Inferior parietal cortex (tissue), 1 donor: ENCODE measurements at regions not wholly inside any gene's neighbourhood (a gene's known extent, or its start where the extent isn't known, plus 50 kb on each side); places are given as distances from the start of the nearest gene placed in this dataset.
"Not testable (repeated sequence)": the region's sequence is repeated elsewhere in the genome, so short reads cannot be mapped to it uniquely, and the experiment has no call there.

Experiments
- DNase-seq: peaks from one replicate; pipeline ENCODE4 v3.0.0-alpha.2; 2016; ENCODE audit errors: extremely low spot score

- DNase-seq = not testable (repeated sequence)
Observed at GRCh38 chr7:135872861-135873260, 104.3 kb downstream of the MTPN start.

GRCh38 chr7:135862586-135863340, 114.2 kb upstream of the FAM180A start:
- no peak for DNase-seq

GRCh38 chr7:135859538-135859937, 110.9 kb upstream of the FAM180A start:
- DNase-seq = no peak

GRCh38 chr7:135858851-135859250, 110.2 kb upstream of the FAM180A start:
- no peak for DNase-seq

GRCh38 chr7:135858379-135858778, 109.8 kb upstream of the FAM180A start:
- no peak for DNase-seq

- DNase-seq = no peak
Observed at GRCh38 chr7:135857519-135858274, 109.1 kb upstream of the FAM180A start.

- no peak for DNase-seq
Observed at GRCh38 chr7:135856356-135857144, 107.9 kb upstream of the FAM180A start.

GRCh38 chr7:135855846-135856245, 107.2 kb upstream of the FAM180A start:
- no peak for DNase-seq

- no peak for DNase-seq
Observed at GRCh38 chr7:135853499-135853898, 104.9 kb upstream of the FAM180A start.

- no peak for DNase-seq
Observed at GRCh38 chr7:135853008-135853407, 104.4 kb upstream of the FAM180A start.

GRCh38 chr7:135847242-135847641, 98.6 kb upstream of the FAM180A start:
- DNase-seq = no peak

GRCh38 chr7:135846339-135846738, 97.7 kb upstream of the FAM180A start:
- no peak for DNase-seq

- no peak for DNase-seq
Observed at GRCh38 chr7:135845415-135846075, 96.9 kb upstream of the FAM180A start.

GRCh38 chr7:135844903-135845302, 96.3 kb upstream of the FAM180A start:
- DNase-seq = no peak

GRCh38 chr7:135843214-135843613, 94.6 kb upstream of the FAM180A start:
- DNase-seq = no peak

- DNase-seq = no peak
Observed at GRCh38 chr7:135842446-135843179, 94.0 kb upstream of the FAM180A start.

- no peak for DNase-seq
Observed at GRCh38 chr7:135840591-135840990, 92.0 kb upstream of the FAM180A start.

GRCh38 chr7:135837675-135838074, 89.1 kb upstream of the FAM180A start:
- no peak for DNase-seq

GRCh38 chr7:135834266-135834665, 85.7 kb upstream of the FAM180A start:
- DNase-seq = no peak

GRCh38 chr7:135833642-135834041, 85.0 kb upstream of the FAM180A start:
- no peak for DNase-seq
